Calu3 (cell line): ENCODE measurements at regions not wholly inside any gene's neighbourhood (a gene's known extent, or its start where the extent isn't known, plus 50 kb on each side); places are given as distances from the start of the nearest gene placed in this dataset.

Experiments
- BruUV-seq: library from RNA; stranded (reverse); fragments of 400-500 nt; replicated peaks from 2 replicates; lab custom pipeline; 2021; lab: Mats Ljungman, UMichigan
- CTCF ChIA-PET: fragments of 300-600 bp; sonication (Branson Sonifier 250); formaldehyde crosslinking; loops from one replicate; lab custom pipeline; 2022; ENCODE audit warnings: antibody characterized with exemption; lab: Charles Lee
- DNase-seq: peaks from one replicate; pipeline ENCODE4 v3.0.0; 2022
- H3K27ac Mint-ChIP-seq: one replicate; pipeline ENCODE4 v1.8.0; 2022; ENCODE audit warnings: mixed read lengths; ENCODE audit not compliant: unreplicated experiment
- H3K27me3 Mint-ChIP-seq: one replicate; pipeline ENCODE4 v1.8.0; 2022; ENCODE audit warnings: mixed read lengths; ENCODE audit not compliant: unreplicated experiment
- H3K36me3 Mint-ChIP-seq: one replicate; pipeline ENCODE4 v1.8.0; 2022; ENCODE audit warnings: mild to moderate bottlenecking, moderate library complexity, mixed read lengths; ENCODE audit not compliant: insufficient read depth, unreplicated experiment
- H3K4me1 Mint-ChIP-seq: one replicate; pipeline ENCODE4 v1.8.0; 2022; ENCODE audit warnings: mild to moderate bottlenecking, low read depth, mixed read lengths; ENCODE audit not compliant: unreplicated experiment
- H3K4me3 Mint-ChIP-seq: one replicate; pipeline ENCODE4 v1.8.0; 2022; ENCODE audit warnings: mild to moderate bottlenecking, low read depth, moderate library complexity, mixed read lengths; ENCODE audit not compliant: unreplicated experiment
- H3K9me3 Mint-ChIP-seq: one replicate; pipeline ENCODE4 v1.8.0; 2022; ENCODE audit warnings: low read depth, mixed read lengths; ENCODE audit not compliant: unreplicated experiment
- CTCF ChIP-seq: fragments of 200-600 bp; IDR thresholded peaks from one replicate; pipeline ENCODE4 v1.8.0; 2022; ENCODE audit warnings: antibody characterized with exemption; ENCODE audit not compliant: unreplicated experiment
- intact Hi-C: fragments of 100-400 bp; cut with micrococcal nuclease; formaldehyde crosslinking; loops from one replicate; pipeline ENCODE4 v1.10.0; 2022; ENCODE audit not compliant: unreplicated experiment

GRCh38 chr4:54930226-54930625 lies 195.2 kb downstream of the KDR start:
- DNase-seq, result peak; percentile 6
- TF ChIP-seq CTCF, result no peak
- peaks cover 9% of the 10 kb centered on the region for H3K4me1 Mint-ChIP-seq
- H3K4me3 Mint-ChIP-seq, result no peak overlapping the region
- no peaks in the 10 kb centered on the region for H3K36me3 Mint-ChIP-seq
- H3K27ac Mint-ChIP-seq, result peak overlapping the region; percentile 49
- CTCF ChIA-PET, result interaction anchor here (0.6 kb wide), 1 partner anchor 31 kb away, joined by 3 read pairs; no protein-coding TSS in a partner anchor
- intact Hi-C loops, result no loop called here
- no TSS peak for BruUV-seq
- no peaks in the 10 kb centered on the region for H3K27me3 Mint-ChIP-seq
- H3K9me3 Mint-ChIP-seq, result no peaks in the 10 kb centered on the region

- H3K36me3 Mint-ChIP-seq, result no peaks in the 10 kb centered on the region
- H3K4me3 Mint-ChIP-seq, result no peak overlapping the region
- no peaks in the 10 kb centered on the region for H3K9me3 Mint-ChIP-seq
- DNase-seq, result no peak
- H3K27ac Mint-ChIP-seq, result no peak overlapping the region
- intact Hi-C loops, result no loop called here
- H3K27me3 Mint-ChIP-seq, result no peaks in the 10 kb centered on the region
- CTCF ChIA-PET, result no interaction called here
- peaks cover 9% of the 10 kb centered on the region for H3K4me1 Mint-ChIP-seq
- no TSS peak for BruUV-seq
- no peak for TF ChIP-seq CTCF
Measured at GRCh38 chr4:54929459-54929858, 195.9 kb downstream of the KDR start.

GRCh38 chr4:54924891-54925290 lies 200.5 kb downstream of the KDR start:
- intact Hi-C loops, result no loop called here
- CTCF ChIA-PET, result no interaction called here
- peaks cover 4% of the 10 kb centered on the region for H3K9me3 Mint-ChIP-seq
- H3K27me3 Mint-ChIP-seq, result no peaks in the 10 kb centered on the region
- H3K4me1 Mint-ChIP-seq, result no peaks in the 10 kb centered on the region
- TF ChIP-seq CTCF, result no peak
- no peaks in the 10 kb centered on the region for H3K36me3 Mint-ChIP-seq
- no TSS peak for BruUV-seq
- DNase-seq, result no peak
- H3K27ac Mint-ChIP-seq, result peak overlapping the region; percentile 20
- H3K4me3 Mint-ChIP-seq, result no peak overlapping the region

GRCh38 chr4:54915276-54915675 lies 210.1 kb downstream of the KDR start:
- CTCF ChIA-PET, result no interaction called here
- no peak for DNase-seq
- H3K4me1 Mint-ChIP-seq, result no peaks in the 10 kb centered on the region
- no peaks in the 10 kb centered on the region for H3K36me3 Mint-ChIP-seq
- no peaks in the 10 kb centered on the region for H3K27me3 Mint-ChIP-seq
- intact Hi-C loops, result no loop called here
- TF ChIP-seq CTCF, result no peak
- H3K27ac Mint-ChIP-seq, result no peak overlapping the region
- H3K9me3 Mint-ChIP-seq, result no peaks in the 10 kb centered on the region
- BruUV-seq, result no TSS peak
- no peak overlapping the region for H3K4me3 Mint-ChIP-seq
